HG02642 (cell line): ENCODE measurements at regions not wholly inside any gene's neighbourhood (a gene's known extent, or its start where the extent isn't known, plus 50 kb on each side); places are given as distances from the start of the nearest gene placed in this dataset.
"Not testable (repeated sequence)": the region's sequence is repeated elsewhere in the genome, so short reads cannot be mapped to it uniquely, and the experiment has no call there.

Experiments used
- ATAC-seq: cut with Tn5 transposase; IDR thresholded peaks from one replicate; pipeline ENCODE4 v1.9.1; 2021; ENCODE audit warnings: mild to moderate bottlenecking; ENCODE audit not compliant: unreplicated experiment, poor library complexity

DNA sequence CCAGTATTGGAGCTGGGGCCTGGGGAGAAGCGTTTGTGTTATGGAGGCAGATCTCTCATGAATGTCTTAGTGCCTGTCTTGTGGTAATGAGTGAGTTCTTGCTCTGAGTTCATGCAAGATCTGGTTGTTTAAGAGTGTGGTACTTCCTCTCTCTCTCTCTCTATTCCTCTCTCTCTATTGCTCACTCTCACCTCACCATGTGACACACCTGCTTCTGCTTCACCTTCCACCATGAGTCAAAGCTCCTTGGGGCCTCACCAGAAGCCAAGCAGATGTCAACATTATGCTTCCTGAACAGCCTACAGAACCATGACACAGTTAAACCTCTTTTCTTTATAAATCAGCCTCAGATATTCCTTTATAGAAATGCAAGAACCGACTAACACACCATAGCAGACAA is 242.7 kb upstream of the ADRA1B start:
- ATAC-seq = no peak

DNA sequence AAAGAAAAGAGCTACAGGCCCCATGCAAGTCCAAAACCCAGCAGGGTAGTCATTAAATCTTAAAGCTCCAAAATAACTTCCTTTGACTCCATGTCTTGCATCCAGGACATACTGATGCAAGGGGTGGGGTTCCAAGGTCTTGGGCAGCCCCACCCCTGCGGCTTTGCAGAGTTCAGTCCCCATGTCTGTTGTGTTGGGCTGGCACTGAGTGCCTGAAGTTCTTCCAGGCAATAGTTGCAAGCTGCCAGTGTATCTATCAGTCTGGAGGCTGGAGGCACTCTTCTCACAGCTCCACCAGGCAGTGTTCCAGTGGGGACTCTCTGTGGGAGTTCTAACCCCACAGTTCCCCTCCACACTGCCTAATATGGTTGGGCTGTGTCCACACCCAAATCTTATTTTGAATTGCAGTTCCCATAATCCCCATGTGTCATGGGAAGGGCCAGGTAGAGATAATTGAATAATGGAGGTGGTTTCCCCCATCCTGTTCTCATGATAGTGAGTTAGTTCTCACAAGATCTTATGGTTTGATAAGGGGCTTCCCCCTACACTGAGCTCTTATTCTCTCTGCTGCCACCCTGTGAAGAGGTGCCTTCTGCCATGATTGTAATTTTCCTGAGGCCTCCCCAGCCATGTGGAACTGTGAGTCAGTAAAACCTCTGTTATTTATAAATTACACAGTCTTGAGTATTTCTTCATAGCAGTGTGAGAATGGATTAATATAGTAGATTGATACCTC is 237.5 kb upstream of the ADRA1B start:
- no peak for ATAC-seq

DNA sequence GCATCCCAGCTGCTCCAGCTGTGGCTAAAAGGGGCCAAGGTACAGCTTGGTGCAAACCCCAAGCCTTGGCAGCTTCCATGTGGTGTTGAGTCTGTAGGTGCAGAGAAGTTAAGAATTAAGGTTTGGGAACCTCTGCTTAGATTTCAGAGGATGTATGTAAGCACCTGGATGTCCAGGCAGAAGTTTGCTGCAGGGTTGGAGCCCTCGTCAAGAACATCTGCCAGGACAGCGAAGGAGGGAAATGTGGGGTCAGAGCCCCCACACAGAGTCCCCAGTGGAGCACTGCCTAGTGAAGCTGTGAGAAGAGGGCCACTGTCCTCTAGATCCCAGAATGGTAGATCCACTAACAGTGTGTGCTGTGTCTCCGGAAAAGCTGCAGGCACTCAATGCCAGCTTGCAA is 236.2 kb upstream of the ADRA1B start:
- no peak for ATAC-seq

DNA sequence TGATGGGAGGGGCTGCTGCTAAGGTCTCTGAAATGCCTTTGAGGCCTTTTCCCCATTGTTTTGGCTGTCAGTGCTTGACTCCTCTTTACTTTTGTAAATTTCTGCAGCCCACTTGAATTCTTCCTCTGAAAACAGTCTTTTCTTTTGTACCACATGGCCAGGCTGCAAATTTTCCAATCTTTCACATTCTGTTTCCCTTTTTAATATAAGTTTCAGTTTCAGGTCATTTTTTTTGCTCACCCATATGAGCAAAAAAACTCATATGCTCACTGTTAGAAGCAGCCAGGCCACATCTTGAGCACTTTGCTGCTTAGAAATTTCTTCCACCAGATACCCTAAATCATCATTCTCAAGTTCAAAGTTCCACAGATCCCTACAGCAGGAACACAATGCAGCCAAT is 234.6 kb upstream of the ADRA1B start:
- no peak for ATAC-seq

DNA sequence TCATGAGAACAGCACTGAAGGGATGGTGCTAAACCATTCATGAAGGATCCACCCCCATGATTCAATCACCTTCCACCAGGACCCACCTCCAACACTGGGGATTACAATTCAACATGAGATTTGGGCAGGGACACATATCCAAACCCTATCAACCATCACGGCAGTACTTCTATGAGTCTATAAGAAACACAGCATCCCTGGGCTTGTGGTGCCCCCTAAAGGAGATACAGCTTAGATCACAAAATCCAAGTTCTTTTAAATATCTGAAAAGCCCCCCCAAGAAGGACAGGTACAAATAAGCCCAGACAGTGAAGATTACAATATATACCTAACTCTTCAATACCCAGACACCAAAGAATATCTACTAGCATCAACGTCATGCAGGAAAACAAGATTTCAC is 233.7 kb upstream of the ADRA1B start:
- no peak for ATAC-seq

DNA sequence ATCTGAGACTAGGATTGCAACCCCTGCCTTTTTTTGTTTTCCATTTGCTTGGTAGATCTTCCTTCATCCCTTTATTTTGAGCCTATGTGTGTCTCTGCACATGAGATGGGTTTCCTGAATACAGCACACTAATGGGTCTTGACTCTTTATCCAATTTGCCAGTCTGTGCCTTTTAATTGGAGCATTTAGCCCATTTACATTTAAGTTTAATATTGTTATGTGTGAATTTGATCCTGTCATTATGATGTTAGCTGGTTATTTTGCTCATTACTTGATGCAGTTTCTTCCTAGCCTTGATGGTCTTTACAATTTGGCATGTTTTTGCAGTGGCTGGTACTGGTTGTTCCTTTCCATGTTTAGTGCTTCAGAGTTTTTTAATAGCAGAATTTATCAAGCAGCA is 228.4 kb upstream of the ADRA1B start:
- ATAC-seq = not testable (repeated sequence)

DNA sequence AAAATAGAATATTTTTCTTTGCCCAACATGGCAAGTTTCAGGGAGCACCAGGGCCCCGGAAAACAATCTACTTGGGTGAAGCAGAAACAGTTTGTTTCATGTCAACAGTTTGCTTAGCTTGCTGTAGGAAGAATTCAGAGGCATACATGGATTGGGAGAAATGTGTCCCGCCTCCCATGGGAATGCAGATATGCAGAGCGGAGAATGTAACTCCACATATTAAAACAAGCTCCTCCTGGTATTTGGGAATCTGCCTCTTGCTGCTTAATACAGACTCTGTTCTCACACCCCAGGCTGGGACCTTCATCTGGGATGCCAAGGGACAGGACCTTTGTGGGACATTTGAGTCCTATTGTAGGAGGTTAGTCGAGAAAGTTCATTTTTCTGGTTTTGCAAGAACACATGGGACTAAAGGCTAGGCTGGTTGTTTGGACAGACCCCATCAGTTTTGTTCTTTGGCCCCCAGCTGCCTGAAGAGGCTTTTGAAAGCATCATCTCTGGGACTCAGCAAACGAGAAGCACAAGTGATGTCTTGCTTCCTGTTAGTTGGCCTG is 220.5 kb upstream of the ADRA1B start:
- ATAC-seq = no peak

DNA sequence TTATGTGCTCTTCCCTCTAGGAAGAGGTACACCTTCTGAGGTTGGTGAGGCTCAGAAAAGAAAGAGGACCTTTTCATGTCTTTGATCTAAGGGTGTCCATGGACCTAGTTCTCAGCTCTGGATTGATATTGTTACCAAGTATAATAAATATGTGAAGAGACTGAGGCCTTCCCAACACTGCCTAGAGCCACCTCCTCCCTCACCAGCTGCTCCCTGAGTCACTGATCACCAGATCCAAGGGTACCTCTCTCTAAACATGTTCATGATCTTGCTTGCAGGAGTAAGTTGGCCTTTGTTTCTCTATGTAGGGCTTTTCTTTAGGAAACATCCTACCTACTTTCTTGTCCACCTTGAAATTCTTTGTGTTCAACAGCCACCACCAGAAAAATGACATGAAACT is 218.8 kb upstream of the ADRA1B start:
- no peak for ATAC-seq

DNA sequence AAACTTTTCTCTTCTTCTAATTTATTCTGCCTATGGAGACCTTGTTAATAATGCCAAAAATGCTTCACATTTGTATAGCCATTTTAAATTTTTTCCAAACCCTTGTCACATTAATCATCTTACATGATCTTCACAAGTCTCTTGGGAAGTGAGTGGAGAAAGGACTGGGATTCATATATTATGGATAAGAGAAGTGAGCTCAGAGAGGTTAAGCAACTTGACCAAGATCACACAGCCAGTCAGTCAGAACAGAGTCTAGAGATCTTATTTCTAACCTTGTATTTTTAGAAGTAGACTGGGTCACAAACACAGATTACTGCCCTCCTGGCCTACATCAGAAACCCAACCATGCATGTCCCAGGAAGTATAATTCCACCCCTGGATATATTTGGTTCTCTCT is 218.0 kb upstream of the ADRA1B start:
- ATAC-seq = no peak

DNA sequence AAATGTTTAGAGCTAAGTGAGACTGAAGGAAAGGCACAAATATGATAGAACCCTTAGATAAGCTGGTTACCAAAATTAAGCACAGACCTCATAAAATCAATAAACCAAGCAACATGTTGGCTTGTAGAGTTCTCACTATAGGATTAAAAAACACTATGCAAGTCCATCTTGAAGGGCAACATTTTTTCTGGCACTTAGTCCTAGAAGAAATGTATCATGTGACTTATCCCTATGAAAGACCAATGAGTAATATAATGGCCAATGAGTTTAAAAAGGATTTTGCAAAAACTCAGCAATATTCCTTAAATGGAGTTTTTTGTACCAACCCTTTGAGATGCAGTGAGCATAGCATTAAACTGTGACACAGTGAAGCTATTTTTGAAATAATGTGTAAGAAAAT is 216.3 kb upstream of the ADRA1B start:
- ATAC-seq = no peak

DNA sequence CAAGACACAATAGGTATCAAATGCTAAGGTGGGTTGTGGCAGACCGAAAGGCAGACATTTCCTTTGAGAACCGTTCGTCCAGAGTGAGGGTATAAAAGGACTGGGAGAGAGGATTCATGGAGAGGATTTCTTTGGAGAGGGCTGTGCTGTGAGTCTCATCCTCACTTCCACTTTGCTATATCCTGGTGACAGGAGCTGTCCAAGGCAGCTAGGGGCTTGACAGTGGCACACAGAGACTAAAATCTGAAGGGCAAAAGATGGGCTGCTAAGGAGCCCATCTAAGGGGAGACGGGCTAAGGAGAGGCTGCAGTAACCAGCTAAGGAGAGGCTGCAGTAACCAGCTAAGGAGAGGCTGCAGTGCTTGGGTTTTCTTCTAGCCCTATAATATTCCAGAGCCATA is 214.0 kb upstream of the ADRA1B start:
- ATAC-seq = no peak

DNA sequence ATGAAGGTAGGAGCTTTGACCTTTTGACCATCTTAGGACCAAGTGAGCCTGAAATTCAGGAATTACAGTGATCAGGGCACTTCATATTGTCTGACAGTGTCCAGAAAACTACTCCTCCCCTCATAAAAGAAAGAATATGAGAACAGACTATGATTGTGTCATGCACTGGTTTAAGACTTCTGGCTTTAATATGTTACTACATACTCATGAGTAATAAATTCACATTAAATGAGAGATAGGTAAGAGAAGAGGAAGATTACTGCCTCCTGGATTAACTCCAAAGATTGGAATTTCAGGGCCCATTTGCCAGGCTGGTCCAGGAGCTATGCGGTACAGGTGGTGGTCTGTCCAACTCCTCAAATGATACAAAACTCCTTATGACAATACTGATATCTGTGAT is 213.5 kb upstream of the ADRA1B start:
- no peak for ATAC-seq

DNA sequence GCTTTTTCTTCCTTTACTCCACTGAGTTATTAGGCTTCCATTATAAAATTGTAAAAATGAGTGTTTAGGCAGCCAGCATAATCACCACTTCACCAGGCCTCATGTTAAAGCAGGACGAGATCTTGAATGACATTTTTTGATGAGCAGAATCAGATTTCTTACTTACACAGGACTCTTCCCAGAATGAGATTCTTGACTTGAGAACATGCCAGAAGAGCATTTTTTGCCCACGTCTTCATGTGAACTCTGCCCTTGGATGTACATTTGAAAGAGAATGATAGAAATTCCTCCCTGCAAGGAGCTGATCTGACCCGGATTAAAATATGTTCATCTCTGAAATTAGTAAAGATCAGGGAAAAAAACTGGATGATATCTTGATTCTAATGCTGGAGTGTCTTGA is 212.1 kb upstream of the ADRA1B start:
- ATAC-seq = no peak

DNA sequence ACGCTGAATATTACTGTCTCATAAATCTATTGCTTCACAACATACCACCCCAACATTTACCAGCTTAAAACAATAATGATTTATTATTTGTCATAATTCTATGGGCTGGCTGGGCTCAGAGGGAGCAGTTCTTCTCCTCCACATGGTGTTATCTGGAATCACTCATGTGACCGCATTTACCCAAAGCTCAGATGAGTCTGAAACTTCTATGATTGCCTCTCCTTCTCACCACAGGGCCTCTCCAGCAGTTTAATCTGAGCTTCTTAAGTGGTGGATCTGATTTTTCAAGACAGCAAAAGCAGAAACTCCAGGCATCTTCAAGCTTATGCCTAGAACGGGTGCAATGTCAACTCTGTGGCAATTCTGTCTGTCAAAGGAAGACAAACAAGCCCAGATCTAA is 210.3 kb upstream of the ADRA1B start:
- ATAC-seq = no peak

DNA sequence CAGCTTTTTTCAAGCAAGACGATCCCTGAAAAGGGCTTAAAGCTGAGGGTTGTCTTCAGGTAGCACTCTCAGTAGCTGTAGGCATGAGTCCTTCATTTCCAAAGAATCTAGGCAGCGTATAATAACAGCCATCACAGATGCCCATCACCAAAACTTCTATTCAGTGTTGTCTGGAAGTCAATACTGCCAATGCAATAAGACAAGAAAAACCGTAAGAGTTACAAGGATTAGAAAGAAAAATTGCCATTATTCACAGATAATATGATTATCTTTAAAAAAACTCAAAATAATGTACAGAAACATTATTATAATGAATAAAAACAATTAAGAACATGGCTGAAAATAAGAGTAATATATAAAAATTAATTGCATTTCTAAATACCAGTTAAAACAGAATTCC is 208.2 kb upstream of the ADRA1B start:
- no peak for ATAC-seq

DNA sequence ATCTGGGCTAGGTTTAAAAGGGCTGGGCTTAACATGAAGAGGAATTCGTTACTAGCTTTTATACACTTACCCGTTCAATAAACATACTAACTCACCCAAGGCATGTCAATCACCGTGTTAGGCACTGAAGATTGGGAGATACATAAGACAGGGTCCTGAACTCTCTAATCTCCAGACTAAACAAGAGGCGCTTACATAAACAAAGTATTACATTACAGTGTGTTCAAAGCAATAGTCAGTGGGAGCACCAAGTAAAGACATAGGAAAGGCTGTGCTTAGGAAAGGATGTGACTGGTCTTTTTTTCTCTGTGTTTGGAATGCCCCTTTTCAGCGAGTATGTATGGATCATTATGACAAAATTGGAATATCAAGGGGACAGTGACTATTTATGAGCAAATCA is 203.6 kb upstream of the ADRA1B start:
- ATAC-seq = no peak

DNA sequence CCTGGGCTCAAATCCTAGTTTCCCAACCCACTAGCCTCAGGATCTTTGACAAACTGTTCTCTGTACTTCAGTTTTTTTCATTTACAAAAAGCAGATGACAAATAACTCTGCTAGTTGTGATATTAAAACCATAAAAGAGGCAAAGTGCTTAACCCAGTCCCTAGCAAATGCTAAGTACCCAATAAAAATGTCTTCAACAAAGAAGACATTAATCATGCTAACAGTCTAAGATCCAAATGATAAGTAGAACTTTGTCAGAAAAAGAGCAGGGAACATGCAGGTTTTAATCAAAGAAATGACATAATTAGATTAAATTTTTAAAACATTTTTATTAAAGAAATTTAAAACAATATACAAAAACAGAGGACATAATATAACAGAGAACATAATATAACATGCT is 203.0 kb upstream of the ADRA1B start:
- ATAC-seq = no peak

DNA sequence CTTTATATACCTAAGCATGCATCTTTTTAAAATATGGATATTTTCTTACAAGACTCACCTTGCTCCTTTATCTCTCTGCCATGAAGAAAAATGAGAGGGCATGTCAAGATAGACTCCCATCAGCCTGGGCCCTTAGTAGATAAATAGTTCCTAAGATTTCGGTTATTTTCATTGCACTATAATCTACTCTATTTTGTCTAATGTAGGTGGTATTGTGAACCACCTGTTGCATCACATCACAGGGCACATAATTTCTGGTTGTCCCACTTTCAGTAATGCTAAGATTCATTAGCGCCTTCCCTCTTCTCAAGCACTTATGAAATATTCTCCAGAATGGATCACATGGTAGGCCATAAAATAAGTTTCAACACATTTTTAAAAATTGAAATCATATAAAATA is 202.5 kb upstream of the ADRA1B start:
- no peak for ATAC-seq

DNA sequence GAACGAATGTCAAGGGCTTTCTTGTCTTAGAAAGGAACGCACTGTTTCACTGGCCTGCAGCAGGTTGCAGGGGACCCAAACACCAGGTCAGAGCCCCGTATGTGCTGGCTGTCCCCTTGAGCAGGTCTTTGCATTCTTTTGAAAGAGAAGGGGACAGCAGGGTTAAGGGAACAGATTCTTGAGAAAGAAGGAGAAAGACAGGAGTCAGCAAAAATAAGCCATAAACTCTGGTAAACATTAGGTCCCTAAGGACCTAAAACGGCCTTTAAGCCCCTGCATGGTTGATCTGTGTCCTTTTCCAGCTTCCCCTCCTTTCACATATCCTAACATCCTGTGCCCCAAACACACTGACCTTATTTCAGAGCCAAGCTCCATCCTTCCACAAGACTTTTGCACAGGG is 190.8 kb upstream of the ADRA1B start:
- no peak for ATAC-seq

DNA sequence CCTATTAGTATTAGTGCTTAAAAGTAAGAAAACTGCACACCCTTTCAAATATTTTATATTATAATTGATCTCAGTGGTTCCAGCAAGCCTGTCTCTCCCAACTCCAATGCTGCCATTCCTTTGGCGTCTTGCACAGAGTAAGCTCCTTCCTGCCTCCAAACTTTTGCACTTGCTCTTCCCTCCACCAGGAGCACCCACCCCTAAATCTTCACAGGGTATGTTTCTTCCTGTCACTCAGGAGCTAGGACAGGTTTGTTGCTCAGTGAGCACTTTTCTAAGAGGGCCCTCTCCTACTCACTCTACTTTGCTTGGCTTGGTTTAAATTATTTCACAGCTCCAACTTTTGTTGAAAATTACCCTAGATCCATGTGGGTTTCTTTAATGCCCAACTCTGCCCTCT is 189.1 kb upstream of the ADRA1B start:
- ATAC-seq = no peak

DNA sequence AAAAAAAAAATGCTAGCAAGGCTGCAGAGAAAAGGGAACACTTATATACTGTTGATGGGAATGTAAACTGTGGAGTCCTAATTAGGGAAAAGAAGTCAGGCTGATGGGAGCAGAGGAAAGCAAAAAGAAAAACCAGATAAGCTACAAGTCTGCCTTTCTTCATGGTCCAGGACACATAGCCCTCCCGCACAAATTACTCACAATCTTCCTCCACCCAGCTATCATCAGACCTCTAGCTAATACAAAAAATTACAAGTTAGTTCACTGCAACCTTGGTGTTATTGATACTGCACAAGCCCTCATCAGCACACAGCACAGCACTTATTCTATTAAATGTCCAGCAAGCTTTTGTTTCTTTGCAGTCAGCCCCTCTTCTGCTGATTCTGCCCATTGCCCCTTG is 186.0 kb upstream of the ADRA1B start:
- no peak for ATAC-seq

DNA sequence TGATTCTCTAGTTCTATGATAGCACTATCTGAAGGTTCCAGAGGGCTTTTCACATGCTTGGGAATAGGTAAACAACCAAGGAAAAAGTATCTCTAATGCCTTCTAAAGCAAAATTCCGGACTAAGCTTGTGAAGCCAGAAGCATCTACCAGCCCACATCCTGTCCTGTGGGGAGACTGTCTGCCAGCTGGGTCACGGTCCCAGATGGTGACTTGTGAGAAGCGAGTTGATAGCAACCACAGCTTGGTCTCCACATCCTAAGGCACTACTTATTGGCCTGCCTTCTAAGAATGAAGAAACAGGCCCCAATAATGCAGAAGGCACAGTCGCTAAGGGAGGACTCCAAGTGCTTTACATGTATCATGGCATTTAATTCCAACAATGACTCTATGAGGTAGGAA is 184.1 kb upstream of the ADRA1B start:
- no peak for ATAC-seq

DNA sequence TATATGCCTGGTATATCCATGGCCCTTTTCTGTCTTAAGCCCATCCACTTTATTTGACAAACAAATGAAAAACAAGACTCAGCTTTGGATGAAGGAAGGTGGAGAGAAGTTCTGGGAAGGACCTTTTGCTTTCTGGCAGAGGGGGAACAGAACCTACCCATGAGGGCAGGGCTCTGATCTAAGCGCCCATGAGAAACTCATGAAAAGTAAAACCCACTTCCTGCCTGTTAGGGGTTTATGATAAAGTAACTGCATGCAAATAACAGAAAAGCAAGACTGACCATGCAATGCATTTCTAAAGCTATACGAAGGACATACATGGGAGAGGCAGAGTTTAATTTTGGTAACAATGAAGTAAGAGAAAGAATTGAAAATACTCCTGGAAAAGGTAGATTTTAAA is 181.9 kb upstream of the ADRA1B start:
- ATAC-seq = no peak
